ENCODE measurements at regions not wholly inside any gene's neighbourhood (a gene's known extent, or its start where the extent isn't known, plus 50 kb on each side); places are given as distances from the start of the nearest gene placed in this dataset.
A peak's percentile ranks its signal among the peaks of the same experiment; 100 is the strongest.

- Histone ChIP-seq H3K4me3 (ENCODE audit: extremely low read depth in 1 of 4, insufficient read depth in 2 of 4, low read depth in 3 of 4, low read length in 4 of 4) (no peak overlapping the region), H3K27ac (ENCODE audit: low read depth, low read length) (no peak overlapping the region), H3K23me2 (ENCODE audit: low read depth, low read length) (no peaks in the 10 kb centered on the region), H3K14ac (ENCODE audit: insufficient read length) (no peak overlapping the region), H4K91ac (replicated peaks; ENCODE audit: insufficient read length, low read length) (no peak overlapping the region), H3K27me3 (replicated peaks in 1 of 4; ENCODE audit: control insufficient read depth in 3 of 4, extremely low read depth in 1 of 4, insufficient read depth in 3 of 4, low read length in 3 of 4) (no peaks in the 10 kb centered on the region), H4K5ac (ENCODE audit: insufficient read length, low read depth, low read length) (no peak overlapping the region), H2AK5ac (ENCODE audit: low read depth, low read length) (no peak overlapping the region), H3K9ac (replicated peaks in 1 of 4; ENCODE audit: extremely low read depth in 1 of 4, low read depth in 3 of 4, low read length in 3 of 4) (no peak overlapping the region), H3K4me2 (ENCODE audit: insufficient read depth in 1 of 2, low read depth in 2 of 2, low read length in 2 of 2) (no peak overlapping the region), H4K20me1 (replicated peaks in 1 of 2; ENCODE audit: control insufficient read depth in 1 of 2, insufficient read depth in 2 of 2, low read length in 2 of 2) (no peaks in the 10 kb centered on the region), H2AFZ (ENCODE audit: low read length) (no peak overlapping the region), H2BK120ac (replicated peaks; ENCODE audit: low read depth, low read length) (no peak overlapping the region), H4K8ac (ENCODE audit: extremely low read depth, insufficient read depth, low read length) (no peak overlapping the region), H3K56ac (replicated peaks; ENCODE audit: insufficient read length, low read depth, low read length) (no peak overlapping the region), H3K4ac (replicated peaks; ENCODE audit: insufficient read length, low read depth, low read length) (no peak overlapping the region), H3K79me2 (ENCODE audit: control insufficient read depth in 1 of 2, insufficient read depth in 2 of 2, low read length in 2 of 2) (no peaks in the 10 kb centered on the region), H3K23ac (ENCODE audit: insufficient read length) (no peak overlapping the region), H3K4me1 (replicated peaks in 1 of 4; ENCODE audit: control insufficient read depth in 3 of 4, insufficient read depth in 4 of 4, low read length in 3 of 4) (peaks cover 0 to 3% (median 0%) of the 10 kb centered on the region in 4 experiments; a peak in 2 of 7 replicates), H2BK5ac (ENCODE audit: low read depth, low read length) (no peak overlapping the region), H3K18ac (ENCODE audit: extremely low read depth, low read length) (no peak overlapping the region; the same call in 1 of the 2 replicates), H2BK15ac (ENCODE audit: low read length) (no peak overlapping the region), H2BK20ac (ENCODE audit: low read length) (no peak overlapping the region), H3K9me3 (ENCODE audit: insufficient read depth in 2 of 2, low read depth in 1 of 2, low read length in 1 of 2) (no peaks in the 10 kb centered on the region; a peak in 1 of 4 replicates), H2BK12ac (ENCODE audit: low read depth, low read length) (no peak overlapping the region), H3K36me3 (ENCODE audit: control insufficient read depth in 2 of 4, insufficient read depth in 4 of 4, low read length in 3 of 4) (no peaks in the 10 kb centered on the region), H3K79me1 (ENCODE audit: low read depth, low read length) (no peaks in the 10 kb centered on the region)
- FAIRE-seq (no peak), DNase-seq (ENCODE audit: low read depth in 1 of 2, low spot score in 2 of 2) (peak in 1 of 2 experiments; percentile 34)
- 90% methylated on average over 5 of the region's 5 CpGs; no CpG with 5 or more reads in 1 of the 2 experiments for WGBS, 2 experiments (ENCODE audit: extremely low coverage in 1 of 2, insufficient coverage in 1 of 2, insufficient read length in 1 of 2, insufficient replicate concordance in 2 of 2, low coverage in 1 of 2, low lambda C conversion rate in 2 of 2, missing lambda C conversion rate in 1 of 2)
- CTCF ChIA-PET (ENCODE audit: partially characterized antibody) = no interaction called here
- POLR2A ChIA-PET (ENCODE audit: partially characterized antibody) = no interaction called here
- TF ChIP-seq CEBPB (IDR thresholded peaks at IDR 0.05; ENCODE audit: low read depth, low read length) (no peak), EP300 (IDR thresholded peaks at IDR 0.05; ENCODE audit: borderline replicate concordance in 1 of 2, low read depth in 2 of 2, low read length in 2 of 2) (no peak)
Observed at GRCh38 chr15:93210995-93211394, 122.0 kb upstream of the RGMA start.

All from H1 (cell line).